K562 (cell line): ENCODE measurements at regions not wholly inside any gene's neighbourhood (a gene's known extent, or its start where the extent isn't known, plus 50 kb on each side); places are given as distances from the start of the nearest gene placed in this dataset.

Experiments used
- ATAC-seq: fragments of 200-7000 bp; cut with Tn5 transposase; 3 replicates; pipeline ENCODE4 v1.9.1; 2020; ENCODE audit warnings: moderate library complexity
- BruUV-seq: library from RNA; stranded (reverse); fragments of 400-500 nt; replicated peaks from 2 replicates; lab custom pipeline; 2021; lab: Mats Ljungman, UMichigan
- CTCF ChIA-PET: fragments of 300-600 bp; formaldehyde crosslinking; extraction: SDS; loops from one replicate; lab custom pipeline; 2021; ENCODE audit warnings: low intra/inter-chr PET ratio; lab: Yijun Ruan, JAX
- POLR2A ChIA-PET: fragments of 300-600, 350-650 bp; sonication (Branson Sonifier 250); formaldehyde crosslinking; extraction: SDS; loops from one replicate; lab custom pipeline; 2021; ENCODE audit warnings: antibody characterized with exemption, inconsistent platforms; lab: Yijun Ruan, JAX
- DNase-seq, 4 experiments: peaks; one replicate each; pipeline versions ENCODE4 v3.0.0 to v3.0.0-alpha.2; 2011 to 2018; ENCODE audit warnings: low spot score in 3 of 4, mixed read lengths in 3 of 4; ENCODE audit errors: extremely low read depth in 1 of 4
- FAIRE-seq: peaks from 2 replicates; lab custom pipeline; 2011; peaks lifted over from hg19 to GRCh38; lab: Jason Lieb, UNC
- H2AFZ ChIP-seq: 2 replicates; pipeline ENCODE4 v1.6.0; 2011; ENCODE audit warnings: low read depth, low read length, control low read depth, inconsistent platforms
- H3K27ac ChIP-seq: fragments of 200-600 bp; 3 replicates; pipeline ENCODE4 v1.8.0; 2011; ENCODE audit warnings: low read depth, mild to moderate bottlenecking, control low read depth, inconsistent platforms, low read length, moderate library complexity, mixed read lengths; ENCODE audit errors: extremely low read depth
- H3K27me3 ChIP-seq, 2 experiments: fragments of 300-600 bp in 1 of 2; 2 replicates in 1 of 2; 3 replicates in 1 of 2; pipeline versions ENCODE4 v1.6.0 to v1.8.0; 2011; ENCODE audit warnings: inconsistent platforms in 2 of 2, low read length in 2 of 2, mild to moderate bottlenecking in 1 of 2, mixed read lengths in 1 of 2, moderate library complexity in 1 of 2; ENCODE audit not compliant: control insufficient read depth in 2 of 2, insufficient read depth in 2 of 2
- H3K36me3 ChIP-seq: fragments of 300-600 bp; 3 replicates; pipeline ENCODE4 v1.8.0; 2011; ENCODE audit warnings: mild to moderate bottlenecking, low read length, inconsistent platforms; ENCODE audit not compliant: control insufficient read depth, insufficient read depth
- H3K4me1 ChIP-seq, 2 experiments: fragments of 200-600 bp in 1 of 2; replicated peaks in 1 of 2; 2 replicates in 1 of 2; 3 replicates in 1 of 2; pipeline versions ENCODE4 v1.5.1 to v1.8.0; 2011; ENCODE audit warnings: inconsistent platforms in 2 of 2, low read length in 2 of 2, mild to moderate bottlenecking in 1 of 2, mixed read lengths in 1 of 2, moderate library complexity in 1 of 2; ENCODE audit not compliant: control insufficient read depth in 2 of 2, insufficient read depth in 2 of 2
- H3K4me2 ChIP-seq: 2 replicates; pipeline ENCODE4 v1.6.1; 2011; ENCODE audit warnings: low read length, control low read depth, inconsistent platforms, mixed read lengths; ENCODE audit not compliant: insufficient read depth
- H3K4me3 ChIP-seq: fragments of 200-600 bp; sonication (generic), shearing (Covaris generic); 2 replicates; pipeline ENCODE4 v1.5.1; 2016; ENCODE audit warnings: control low read depth, inconsistent platforms
- H3K79me2 ChIP-seq: fragments of 200-600 bp; 3 replicates; pipeline ENCODE4 v1.8.0; 2011; ENCODE audit warnings: low read length, inconsistent platforms; ENCODE audit not compliant: control insufficient read depth, insufficient read depth
- H3K9ac ChIP-seq, 2 experiments: 2 replicates each; pipeline versions ENCODE4 v1.6.0 to v1.6.1; 2011; ENCODE audit warnings: low read depth in 2 of 2, low read length in 2 of 2, control low read depth in 1 of 2, inconsistent platforms in 1 of 2, mild to moderate bottlenecking in 1 of 2, mixed read lengths in 1 of 2; ENCODE audit not compliant: insufficient read depth in 1 of 2
- H3K9me1 ChIP-seq: one replicate; pipeline ENCODE4 v1.6.0; 2011; ENCODE audit warnings: inconsistent platforms, mild to moderate bottlenecking, low read length, moderate library complexity; ENCODE audit not compliant: control insufficient read depth, insufficient read depth
- H3K9me3 ChIP-seq: replicated peaks from 2 replicates; pipeline ENCODE4 v1.5.1; 2011; ENCODE audit warnings: low read depth, low read length, inconsistent platforms; ENCODE audit not compliant: control insufficient read depth, insufficient read depth
- H4K20me1 ChIP-seq: replicated peaks from 2 replicates; pipeline ENCODE4 v1.6.1; 2011; ENCODE audit warnings: low read length, inconsistent platforms, mixed read lengths; ENCODE audit not compliant: control insufficient read depth, insufficient read depth
- ASH1L ChIP-seq: fragments of 450-650 bp; IDR thresholded peaks from 2 replicates; pipeline ENCODE4 v1.6.1; 2018; ENCODE audit warnings: borderline replicate concordance, mild to moderate bottlenecking, low read depth; ENCODE audit not compliant: partially characterized antibody
- CBX1 ChIP-seq: sonication (generic); IDR thresholded peaks from 2 replicates; pipeline ENCODE4 v1.6.1; 2016; ENCODE audit warnings: antibody characterized with exemption, low read depth, mild to moderate bottlenecking
- CBX3 ChIP-seq, 2 experiments: IDR thresholded peaks; 1 replicate in 1 of 2; 2 replicates in 1 of 2; pipeline ENCODE4 v1.6.1; 2012; ENCODE audit warnings: inconsistent platforms in 2 of 2, low read length in 2 of 2, borderline replicate concordance in 1 of 2, control low read depth in 1 of 2
- CTCF ChIP-seq, 3 experiments: IDR thresholded peaks in 2 of 3; conservative IDR thresholded peaks in 1 of 3; 2 replicates each; pipeline ENCODE4 v1.5.1; 2011 to 2012; ENCODE audit warnings: low read length in 3 of 3, mild to moderate bottlenecking in 3 of 3, control low read depth in 2 of 3, improper control_type of control experiment in 1 of 3, inconsistent platforms in 1 of 3, low read depth in 1 of 3, mixed read lengths in 1 of 3, moderate library complexity in 1 of 3; ENCODE audit not compliant: insufficient read depth in 2 of 3
- CXXC5 ChIP-seq: fragments of 250-450 bp; sonication (Bioruptor Pico); IDR thresholded peaks from 2 replicates; pipeline ENCODE4 v1.8.0; 2022; ENCODE audit warnings: inconsistent platforms, mild to moderate bottlenecking, moderate library complexity
- DDX20 ChIP-seq: fragments of 450-650 bp; IDR thresholded peaks from 2 replicates; pipeline ENCODE4 v1.6.1; 2016; ENCODE audit warnings: missing genetic modification characterization, low read depth, mild to moderate bottlenecking, missing compliant biosample characterization, moderate library complexity
- ETS2 ChIP-seq: IDR thresholded peaks from 2 replicates; pipeline ENCODE4 v1.6.1; 2016; ENCODE audit warnings: borderline replicate concordance, missing genetic modification characterization, mild to moderate bottlenecking, moderate library complexity, missing compliant biosample characterization; ENCODE audit not compliant: poor library complexity, severe bottlenecking
- HES1 ChIP-seq: fragments of 450-650 bp; IDR thresholded peaks from 2 replicates; pipeline ENCODE4 v1.6.1; 2016; ENCODE audit warnings: low read depth, mild to moderate bottlenecking, moderate library complexity
- MBD2 ChIP-seq: sonication (generic); IDR thresholded peaks from 2 replicates; pipeline ENCODE4 v1.6.1; 2016; ENCODE audit warnings: low read depth, borderline replicate concordance
- POLR2B ChIP-seq: fragments of 450-650 bp; IDR thresholded peaks from 2 replicates; pipeline ENCODE4 v1.6.1; 2018; ENCODE audit warnings: low read depth; ENCODE audit not compliant: partially characterized antibody
- RAD21 ChIP-seq, 2 experiments: fragments of 250-450 bp in 1 of 2; fragments of 450-650 bp in 1 of 2; sonication (Bioruptor Pico) in 1 of 2; formaldehyde crosslinking in 1 of 2; IDR thresholded peaks in 1 of 2; conservative IDR thresholded peaks in 1 of 2; 2 replicates each; pipeline versions ENCODE4 v1.4.0 to v1.8.0; 2020 to 2022; ENCODE audit warnings: mild to moderate bottlenecking in 2 of 2, moderate library complexity in 1 of 2
- TARDBP ChIP-seq: fragments of 450-650 bp; IDR thresholded peaks from 2 replicates; pipeline ENCODE4 v1.6.1; 2016
- TBL1XR1 ChIP-seq, 2 experiments: IDR thresholded peaks; 2 replicates each; pipeline ENCODE4 v1.6.1; 2012; ENCODE audit warnings: improper control_type of control experiment in 2 of 2, low read length in 2 of 2, mild to moderate bottlenecking in 1 of 2
- ZBTB8A ChIP-seq: fragments of 450-650 bp; IDR thresholded peaks from 2 replicates; pipeline ENCODE4 v1.6.1; 2018; ENCODE audit warnings: mild to moderate bottlenecking, moderate library complexity; ENCODE audit not compliant: partially characterized antibody
- ZNF551 ChIP-seq: fragments of 250-450 bp; sonication (Bioruptor Pico); IDR thresholded peaks from 2 replicates; pipeline ENCODE4 v1.5.0; 2021; ENCODE audit warnings: mild to moderate bottlenecking, moderate library complexity
- ZNF696 ChIP-seq: fragments of 250-450 bp; sonication (Bioruptor Pico); conservative IDR thresholded peaks from 2 replicates; pipeline ENCODE4 v1.4.0; 2020; ENCODE audit warnings: mild to moderate bottlenecking, moderate library complexity
- ZNF764 ChIP-seq: fragments of 250-450 bp; sonication (Bioruptor Pico); IDR thresholded peaks from 2 replicates; pipeline ENCODE4 v1.4.0; 2020; ENCODE audit warnings: low read depth, mild to moderate bottlenecking, moderate library complexity
- ZNF830 ChIP-seq: fragments of 250-450 bp; sonication (Bioruptor Pico); IDR thresholded peaks from 2 replicates; pipeline ENCODE4 v1.5.0; 2021; ENCODE audit warnings: mild to moderate bottlenecking
- WGBS: fragments of 100-300 bp; shearing (Covaris generic); methylation state at CpG from one replicate; pipeline ENCODE4 v1.1.6; 2016; ENCODE audit warnings: low coverage, mixed read lengths; ENCODE audit not compliant: insufficient coverage; ENCODE audit errors: missing lambda C conversion rate; 5-methylcytosine and 5-hydroxymethylcytosine counted together
- in situ Hi-C: fragments of 300-500 bp; cut with MboI; formaldehyde crosslinking; loops from 4 replicates; pipeline ENCODE4 v1.15.0; 2018; ENCODE audit warnings: inconsistent platforms, mixed read lengths
- intact Hi-C: fragments of 100-400 bp; cut with micrococcal nuclease; formaldehyde crosslinking; loops from 2 replicates; pipeline ENCODE4 v1.14.2; 2022

DNA sequence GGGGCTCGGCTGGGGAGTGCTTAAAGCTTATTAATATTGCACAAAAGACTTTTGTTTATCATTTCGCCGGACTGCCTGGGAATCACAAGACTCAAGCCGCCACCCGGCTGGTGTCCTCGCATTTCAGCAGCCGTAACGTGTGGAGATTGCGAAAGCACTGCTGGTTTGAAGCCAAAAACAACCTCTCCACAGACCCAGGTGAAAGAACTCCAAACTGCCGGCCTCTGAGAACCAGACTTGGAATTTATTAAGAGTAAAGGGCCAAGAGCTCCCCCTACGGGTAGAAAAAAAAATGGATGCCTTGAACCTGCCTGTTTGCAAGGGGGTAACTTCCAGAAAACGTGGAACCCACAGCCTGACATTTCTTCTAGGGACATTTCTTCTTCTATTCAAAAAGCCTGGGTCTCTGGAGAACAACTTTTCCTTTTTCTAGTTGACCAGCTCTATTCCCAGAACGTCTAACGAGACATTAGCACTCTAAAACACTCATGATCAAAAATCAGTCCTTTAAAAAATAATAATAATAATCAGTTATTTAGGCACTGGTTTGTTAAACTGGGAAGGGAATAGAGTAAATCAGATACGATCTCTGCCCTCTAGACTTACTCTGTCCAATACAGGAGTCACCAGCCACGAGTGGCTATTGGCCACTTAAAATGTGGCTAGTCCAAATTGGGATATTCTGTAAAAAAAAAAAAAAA lies 216.3 kb downstream of the C1D start (continued):
- no peak for TF ChIP-seq POLR2B
- TF ChIP-seq CTCF (IDR thresholded peaks at IDR 0.05 in 2 of 3, conservative IDR thresholded peaks at IDR 0.05 in 1 of 3; ENCODE audit: insufficient read depth in 2 of 3, low read depth in 1 of 3, low read length in 3 of 3) = peak; percentile 66 to 83 (median 75)
- peak; percentile 39; the same call in 1 of the 2 replicates for TF ChIP-seq CXXC5 (CRISPR knock-in tag)
- TF ChIP-seq RAD21 (CRISPR knock-in tag; conservative IDR thresholded peaks at IDR 0.05 in 1 of 2, IDR thresholded peaks at IDR 0.05 in 1 of 2) = peak; percentile 35 to 67
- TF ChIP-seq ZNF764 (CRISPR knock-in tag) = no peak

DNA sequence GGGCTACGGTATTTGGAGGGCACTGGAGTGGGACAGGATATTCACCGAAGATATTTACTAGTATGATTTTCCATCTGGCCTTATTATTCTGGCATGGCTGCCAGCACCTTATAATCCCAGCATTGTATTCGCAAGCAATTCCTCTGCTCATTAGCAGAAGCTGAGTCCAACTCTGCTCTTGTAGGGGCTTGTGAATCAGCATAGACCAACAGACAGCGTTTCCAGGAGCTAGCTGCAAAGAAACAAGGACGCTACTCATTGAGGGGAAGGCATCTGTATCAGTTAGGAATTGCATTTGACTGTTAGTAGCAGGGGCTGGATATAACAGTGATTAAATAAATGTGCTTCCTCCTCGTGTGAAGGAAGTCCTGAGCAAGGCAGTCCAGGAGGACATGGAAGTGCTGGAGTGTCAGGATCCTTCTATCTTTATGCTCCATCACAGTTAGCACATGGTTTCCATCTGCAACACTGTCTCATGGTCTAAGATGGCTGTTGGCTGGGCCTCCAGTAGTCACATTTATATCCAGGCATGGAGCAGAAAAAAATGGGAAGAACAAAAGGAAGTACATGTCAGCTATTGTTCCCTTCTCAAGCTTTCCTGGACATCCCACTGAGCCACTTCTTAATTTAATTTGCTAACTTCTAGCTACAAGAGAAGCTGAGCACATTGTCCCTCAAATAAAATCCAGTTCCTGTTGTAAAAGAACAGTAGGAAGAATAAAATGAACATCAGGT lies 214.1 kb downstream of the C1D start:
- in situ Hi-C loops (no loop called here), intact Hi-C loops (loop anchor here (10.0 kb wide), 2 partner anchors 394 to 1264 kb away; no protein-coding TSS in a partner anchor)
- ChIA-PET POLR2A (interaction anchor here (0.6 kb wide), 1 partner anchor 1628 kb away, joined by 3 read pairs; no protein-coding TSS in a partner anchor), CTCF (no interaction called here)
- FAIRE-seq = no peak
- Histone ChIP-seq H3K9me1 (no peaks in the 10 kb centered on the region), H3K27ac (no peak overlapping the region), H3K79me2 (no peaks in the 10 kb centered on the region), H3K36me3 (no peaks in the 10 kb centered on the region), H4K20me1 (no peaks in the 10 kb centered on the region; the same call in 1 of the 2 replicates), H3K4me3 (no peak overlapping the region), H3K27me3 (0 out of 5 replicates have a peak, but pooled peaks cover 0 to 2% of the 10 kb centered on the region in 2 experiments), H3K4me1 (no peaks in the 10 kb centered on the region), H3K9ac (no peak overlapping the region), H3K4me2 (no peak overlapping the region), H2AFZ (no peak overlapping the region), H3K9me3 (no peaks in the 10 kb centered on the region)
- no TSS peak for BruUV-seq
- no peak for ATAC-seq
- WGBS = 1% methylated on average over 6 of the region's 6 CpGs
- no peak for DNase-seq
- no peak for TF ChIP-seq ZNF551 (CRISPR knock-in tag)
- no peak for TF ChIP-seq TARDBP
- no peak for TF ChIP-seq DDX20
- no peak for TF ChIP-seq ETS2 (tag)
- TF ChIP-seq ASH1L = no peak
- no peak for TF ChIP-seq TBL1XR1 (IDR thresholded peaks at IDR 0.05; ENCODE audit: low read length in 2 of 2)
- no peak for TF ChIP-seq CBX3 (IDR thresholded peaks at IDR 0.05; ENCODE audit: borderline replicate concordance in 1 of 2, low read length in 2 of 2)
- TF ChIP-seq ZNF696 (CRISPR knock-in tag) = no peak
- no peak for TF ChIP-seq ZNF830
- no peak for TF ChIP-seq CBX1
- no peak for TF ChIP-seq MBD2
- no peak for TF ChIP-seq ZBTB8A
- TF ChIP-seq HES1 = no peak
